KMS-11 (cell line): ENCODE measurements at regions not wholly inside any gene's neighbourhood (a gene's known extent, or its start where the extent isn't known, plus 50 kb on each side); places are given as distances from the start of the nearest gene placed in this dataset.

Experiments used
- H2AFZ ChIP-seq: fragments of 200-600 bp; sonication (generic); 2 replicates; pipeline ENCODE4 v1.6.1; 2016; ENCODE audit warnings: antibody characterized with exemption, mixed run types, low read depth
- H3K27ac ChIP-seq: fragments of 200-600 bp; sonication (generic); 2 replicates; pipeline ENCODE4 v1.6.1; 2016; ENCODE audit warnings: mild to moderate bottlenecking, mixed run types
- H3K27me3 ChIP-seq: fragments of 200-600 bp; sonication (generic); 2 replicates; pipeline ENCODE4 v1.6.1; 2017; ENCODE audit warnings: mild to moderate bottlenecking, low read depth, mixed run types, moderate library complexity; ENCODE audit not compliant: insufficient read depth
- H3K36me3 ChIP-seq: fragments of 200-600 bp; sonication (generic); 2 replicates; pipeline ENCODE4 v1.6.1; 2017; ENCODE audit warnings: mild to moderate bottlenecking, mixed run types; ENCODE audit not compliant: insufficient read depth
- H3K4me1 ChIP-seq: fragments of 200-600 bp; sonication (generic); 2 replicates; pipeline ENCODE4 v1.6.1; 2016; ENCODE audit warnings: mild to moderate bottlenecking, low read depth, mixed run types; ENCODE audit not compliant: poor library complexity, severe bottlenecking
- H3K4me2 ChIP-seq: fragments of 200-600 bp; sonication (generic); 2 replicates; pipeline ENCODE4 v1.7.0; 2016; ENCODE audit warnings: mild to moderate bottlenecking, mixed run types
- H3K4me3 ChIP-seq: fragments of 200-600 bp; sonication (generic); IDR thresholded peaks from 2 replicates; pipeline ENCODE4 v1.6.1; 2017; ENCODE audit warnings: low read depth, low read length, mixed read lengths; ENCODE audit not compliant: insufficient read depth
- H3K79me2 ChIP-seq: fragments of 200-600 bp; sonication (generic); 2 replicates; pipeline ENCODE4 v1.6.1; 2016; ENCODE audit warnings: low read depth, mixed run types; ENCODE audit not compliant: insufficient read depth
- H3K9ac ChIP-seq: fragments of 200-600 bp; sonication (generic); 2 replicates; pipeline ENCODE4 v1.6.1; 2016; ENCODE audit warnings: mild to moderate bottlenecking, mixed run types
- H4K20me1 ChIP-seq: fragments of 200-600 bp; sonication (generic); 2 replicates; pipeline ENCODE4 v1.6.1; 2016; ENCODE audit warnings: mild to moderate bottlenecking, mixed run types; ENCODE audit not compliant: insufficient read depth
- TF ChIP-seq, protein P1 (sequence below): fragments of 200-600 bp; sonication (generic); conservative IDR thresholded peaks from 2 replicates; pipeline ENCODE4 v1.6.1; 2017; ENCODE audit warnings: low read depth, mild to moderate bottlenecking, antibody characterized with exemption, low read length, moderate library complexity, mixed read lengths

DNA sequence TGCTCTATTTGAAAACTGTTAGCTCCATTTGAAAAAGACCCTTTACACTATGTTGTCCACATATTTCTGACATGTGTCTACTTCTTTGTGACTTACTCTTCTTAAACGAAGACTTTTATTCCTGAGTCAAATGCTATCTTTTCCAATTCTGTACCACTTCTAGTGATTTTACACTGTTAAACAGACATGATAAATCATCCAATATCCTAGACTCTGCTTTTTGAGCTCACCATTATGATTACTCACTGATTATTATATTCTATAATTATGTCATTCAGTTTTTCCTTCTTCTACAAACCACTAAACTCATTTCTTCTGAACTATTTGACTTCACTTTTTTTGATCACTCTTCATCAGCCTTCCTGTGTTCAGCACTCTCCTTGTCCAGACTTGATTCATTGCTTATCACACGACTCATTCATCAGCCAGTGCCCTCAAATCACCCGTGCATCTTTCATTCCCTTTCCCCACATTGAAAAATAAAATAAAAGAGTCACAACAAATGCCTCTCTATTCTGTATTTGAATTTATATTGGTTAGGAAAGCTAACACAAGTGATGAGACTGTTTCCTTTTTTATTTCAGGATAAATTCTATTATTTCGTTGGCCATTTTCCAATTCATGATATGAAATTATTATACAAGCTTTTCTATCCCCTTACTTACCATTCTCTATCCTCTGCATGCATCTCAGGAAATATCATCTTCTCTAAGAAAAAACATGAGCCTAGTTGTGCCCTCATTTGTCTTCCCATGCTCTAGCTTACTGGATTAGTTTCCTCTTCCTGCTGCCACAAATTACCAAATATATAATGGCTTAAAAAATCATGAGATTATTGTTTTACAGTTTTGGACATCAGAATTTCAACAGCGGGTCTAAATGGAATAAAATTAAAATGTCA is 1482.1 kb upstream of the MIR17HG start:
- TF ChIP-seq, protein P1, sequence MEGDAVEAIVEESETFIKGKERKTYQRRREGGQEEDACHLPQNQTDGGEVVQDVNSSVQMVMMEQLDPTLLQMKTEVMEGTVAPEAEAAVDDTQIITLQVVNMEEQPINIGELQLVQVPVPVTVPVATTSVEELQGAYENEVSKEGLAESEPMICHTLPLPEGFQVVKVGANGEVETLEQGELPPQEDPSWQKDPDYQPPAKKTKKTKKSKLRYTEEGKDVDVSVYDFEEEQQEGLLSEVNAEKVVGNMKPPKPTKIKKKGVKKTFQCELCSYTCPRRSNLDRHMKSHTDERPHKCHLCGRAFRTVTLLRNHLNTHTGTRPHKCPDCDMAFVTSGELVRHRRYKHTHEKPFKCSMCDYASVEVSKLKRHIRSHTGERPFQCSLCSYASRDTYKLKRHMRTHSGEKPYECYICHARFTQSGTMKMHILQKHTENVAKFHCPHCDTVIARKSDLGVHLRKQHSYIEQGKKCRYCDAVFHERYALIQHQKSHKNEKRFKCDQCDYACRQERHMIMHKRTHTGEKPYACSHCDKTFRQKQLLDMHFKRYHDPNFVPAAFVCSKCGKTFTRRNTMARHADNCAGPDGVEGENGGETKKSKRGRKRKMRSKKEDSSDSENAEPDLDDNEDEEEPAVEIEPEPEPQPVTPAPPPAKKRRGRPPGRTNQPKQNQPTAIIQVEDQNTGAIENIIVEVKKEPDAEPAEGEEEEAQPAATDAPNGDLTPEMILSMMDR: no peak
- H3K4me3 ChIP-seq: no peak overlapping the region

DNA sequence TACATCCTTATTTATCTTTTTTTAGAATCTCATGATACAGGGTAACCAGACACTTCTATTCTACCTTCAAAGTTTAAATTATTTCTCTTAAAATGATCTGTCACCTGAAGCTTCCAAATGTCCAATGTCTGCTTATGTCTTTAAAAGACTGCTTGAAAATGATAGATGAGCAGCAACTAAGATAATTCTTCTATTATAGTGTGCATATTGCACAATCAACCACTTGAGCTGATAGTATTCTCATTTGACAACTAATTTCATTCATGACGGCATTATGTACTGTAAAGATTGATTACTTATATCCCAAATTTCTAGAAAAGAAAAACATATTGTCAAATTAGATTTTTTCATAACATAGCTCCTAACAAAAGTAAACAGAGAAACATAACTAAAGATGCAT is 1478.2 kb upstream of the MIR17HG start:
- TF ChIP-seq, protein P1: no peak
- Histone ChIP-seq H3K27me3 (no peaks in the 10 kb centered on the region), H3K27ac (no peak overlapping the region), H3K4me3 (no peak overlapping the region), H3K4me2 (no peak overlapping the region), H3K36me3 (no peaks in the 10 kb centered on the region), H3K9ac (no peak overlapping the region), H4K20me1 (no peaks in the 10 kb centered on the region), H3K4me1 (no peaks in the 10 kb centered on the region), H2AFZ (no peak overlapping the region), H3K79me2 (no peaks in the 10 kb centered on the region)

More for the DNA sequence above, 1482.1 kb upstream of the MIR17HG start:
- no peaks in the 10 kb centered on the region for H3K36me3 ChIP-seq
- H3K27me3 ChIP-seq: no peaks in the 10 kb centered on the region
- H3K79me2 ChIP-seq: no peaks in the 10 kb centered on the region
- no peak overlapping the region for H2AFZ ChIP-seq
- H3K4me1 ChIP-seq: no peaks in the 10 kb centered on the region
- H3K27ac ChIP-seq: no peak overlapping the region
- no peak overlapping the region for H3K9ac ChIP-seq
- H3K4me2 ChIP-seq: no peak overlapping the region
- H4K20me1 ChIP-seq: no peaks in the 10 kb centered on the region

DNA sequence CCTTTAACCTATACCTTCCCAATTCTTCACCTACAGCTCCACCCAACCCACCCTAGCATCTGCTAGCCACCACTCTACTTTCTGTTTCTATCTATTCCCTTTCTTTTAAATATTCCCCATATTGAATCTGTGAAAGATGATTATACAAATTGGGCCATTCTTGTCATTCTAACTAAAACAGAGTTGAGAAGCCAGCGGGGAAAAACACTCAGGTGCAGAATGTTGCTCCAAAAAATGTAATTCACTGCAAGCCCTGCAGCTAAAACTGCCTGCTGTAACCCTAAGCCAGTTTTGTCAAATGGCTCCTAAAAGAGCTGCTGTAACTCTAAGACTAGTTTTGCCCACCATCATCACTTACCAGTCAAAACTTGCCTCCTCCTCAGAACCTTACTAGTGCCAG is 1468.6 kb upstream of the MIR17HG start:
- Histone ChIP-seq H3K4me3 (no peak overlapping the region), H4K20me1 (no peaks in the 10 kb centered on the region), H3K27ac (no peak overlapping the region), H2AFZ (no peak overlapping the region), H3K27me3 (no peaks in the 10 kb centered on the region), H3K9ac (no peak overlapping the region), H3K79me2 (no peaks in the 10 kb centered on the region), H3K4me2 (no peak overlapping the region), H3K36me3 (no peaks in the 10 kb centered on the region), H3K4me1 (no peaks in the 10 kb centered on the region)
- TF ChIP-seq, protein P1: no peak

DNA sequence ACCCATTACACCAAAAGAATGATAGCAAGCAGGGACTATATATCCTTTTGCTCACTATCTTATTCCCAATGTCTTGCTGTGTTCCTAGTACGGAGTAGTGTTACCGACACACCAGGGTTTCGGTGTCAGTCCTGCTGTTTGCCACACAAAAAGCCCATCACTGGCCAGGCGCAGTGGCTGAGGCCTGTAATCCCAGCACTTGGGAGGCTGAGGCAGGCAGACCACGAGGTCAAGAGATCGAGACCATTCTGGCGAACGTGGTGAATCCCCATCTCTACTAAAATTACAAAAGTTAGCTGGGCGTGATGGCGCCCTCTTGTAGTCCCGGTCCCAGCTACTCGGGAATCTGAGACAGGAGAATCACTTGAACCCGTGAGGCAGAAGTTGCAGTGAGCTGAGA is 1467.3 kb upstream of the MIR17HG start:
- Histone ChIP-seq H3K79me2 (no peaks in the 10 kb centered on the region), H3K4me2 (no peak overlapping the region), H4K20me1 (no peaks in the 10 kb centered on the region), H3K9ac (no peak overlapping the region), H3K27me3 (no peaks in the 10 kb centered on the region), H2AFZ (no peak overlapping the region), H3K4me1 (no peaks in the 10 kb centered on the region), H3K4me3 (no peak overlapping the region), H3K36me3 (no peaks in the 10 kb centered on the region), H3K27ac (no peak overlapping the region)
- TF ChIP-seq, protein P1: no peak
